OCI-LY3 (cell line): ENCODE measurements at regions not wholly inside any gene's neighbourhood (a gene's known extent, or its start where the extent isn't known, plus 50 kb on each side); places are given as distances from the start of the nearest gene placed in this dataset.

ENCODE experiments used
- H2AFZ ChIP-seq: fragments of 200-600, 300-600 bp; shearing (Covaris generic); 2 replicates; pipeline ENCODE4 v1.6.0; 2014; ENCODE audit warnings: antibody characterized with exemption, low read depth, low read length
- H3K27ac ChIP-seq: fragments of 200-600, 300-600 bp; sonication (generic); 2 replicates; pipeline ENCODE4 v1.5.1; 2014; ENCODE audit warnings: mild to moderate bottlenecking, low read length, moderate library complexity, mixed read lengths
- H3K27me3 ChIP-seq: fragments of 200-600, 300-600 bp; sonication (generic); 2 replicates; pipeline ENCODE4 v1.6.1; 2014; ENCODE audit warnings: low read depth, low read length, mixed read lengths
- H3K36me3 ChIP-seq: fragments of 200-600, 300-600 bp; sonication (generic); replicated peaks from 2 replicates; pipeline ENCODE3; 2014; ENCODE audit warnings: low read depth, low read length, mixed read lengths
- H3K4me1 ChIP-seq: fragments of 300-600, 200-600 bp; sonication (generic); 2 replicates; pipeline ENCODE4 v1.6.1; 2014; ENCODE audit warnings: low read length, mixed read lengths
- H3K4me2 ChIP-seq: fragments of 200-600, 300-600 bp; sonication (generic); 2 replicates; pipeline ENCODE4 v1.6.1; 2014; ENCODE audit warnings: low read length, mixed read lengths
- H3K4me3 ChIP-seq: fragments of 300-600, 200-600 bp; sonication (generic); 2 replicates; pipeline ENCODE4 v1.5.1; 2014; ENCODE audit warnings: antibody characterized with exemption, mild to moderate bottlenecking, low read length, moderate library complexity
- H3K79me2 ChIP-seq: fragments of 300-600, 200-600 bp; shearing (Covaris generic); 2 replicates; pipeline ENCODE4 v1.6.1; 2014; ENCODE audit warnings: mild to moderate bottlenecking, low read length, mixed read lengths
- H3K9ac ChIP-seq: fragments of 300-600, 200-600 bp; shearing (Covaris generic); 2 replicates; pipeline ENCODE4 v1.6.0; 2014; ENCODE audit warnings: mild to moderate bottlenecking, low read length, moderate library complexity
- H3K9me3 ChIP-seq: fragments of 200-600, 300-600 bp; shearing (Covaris generic); 2 replicates; pipeline ENCODE4 v1.6.1; 2014; ENCODE audit warnings: low read length, mixed read lengths; ENCODE audit not compliant: insufficient read depth
- H4K20me1 ChIP-seq: fragments of 200-600, 300-600 bp; sonication (generic); 2 replicates; pipeline ENCODE4 v1.6.1; 2016; ENCODE audit warnings: low read length, mixed read lengths; ENCODE audit not compliant: insufficient read depth
- CTCF ChIP-seq: fragments of 200-600, 300-600 bp; sonication (generic); IDR thresholded peaks from 2 replicates; pipeline ENCODE4 v1.5.1; 2014; ENCODE audit warnings: antibody characterized with exemption, low read length, low read depth
- EZH2phosphoT487 ChIP-seq: fragments of 200-600 bp; shearing (Covaris generic); IDR thresholded peaks from 2 replicates; pipeline ENCODE4 v1.6.1; 2018; ENCODE audit warnings: antibody characterized with exemption, mixed run types, low read depth

- no peak for TF ChIP-seq CTCF
- TF ChIP-seq EZH2phosphoT487, result no peak
- H3K27ac ChIP-seq, result no peak overlapping the region
Measured at GRCh38 chr6:137815692-137816091, 51.4 kb upstream of the TNFAIP3 start.

GRCh38 chr6:137816133-137816579 lies 50.9 kb upstream of the TNFAIP3 start:
- no peaks in the 10 kb centered on the region for H4K20me1 ChIP-seq
- H3K79me2 ChIP-seq, result no peaks in the 10 kb centered on the region
- H3K4me2 ChIP-seq, result peak overlapping the region; percentile 20; the same call in 1 of the 2 replicates

More at GRCh38 chr6:137815692-137816091, 51.4 kb upstream of the TNFAIP3 start:
- H3K36me3 ChIP-seq, result no peaks in the 10 kb centered on the region
- no peaks in the 10 kb centered on the region for H3K27me3 ChIP-seq
- H3K9ac ChIP-seq, result no peak overlapping the region
- no peaks in the 10 kb centered on the region for H3K79me2 ChIP-seq
- no peaks in the 10 kb centered on the region for H3K9me3 ChIP-seq
- H3K4me1 ChIP-seq, result peaks cover 53% of the 10 kb centered on the region
- H3K4me2 ChIP-seq, result 0 out of 2 replicates have a peak overlapping the region, but pooled peaks have one; percentile 20
- H4K20me1 ChIP-seq, result no peaks in the 10 kb centered on the region
- H3K4me3 ChIP-seq, result no peak overlapping the region
- no peak overlapping the region; the same call in 1 of the 2 replicates for H2AFZ ChIP-seq

GRCh38 chr6:137816688-137817618 lies 50.1 kb upstream of the TNFAIP3 start:
- no peaks in the 10 kb centered on the region for H3K36me3 ChIP-seq
- H3K9me3 ChIP-seq, result no peaks in the 10 kb centered on the region
- no peaks in the 10 kb centered on the region for H3K79me2 ChIP-seq
- H3K27ac ChIP-seq, result no peak overlapping the region
- no peak overlapping the region for H2AFZ ChIP-seq
- no peaks in the 10 kb centered on the region for H3K27me3 ChIP-seq
- H3K4me2 ChIP-seq, result no peak overlapping the region
- H3K4me1 ChIP-seq, result peaks cover 41% of the 10 kb centered on the region
- no peak overlapping the region for H3K9ac ChIP-seq
- TF ChIP-seq EZH2phosphoT487 (no peak), CTCF (no peak)
- no peak overlapping the region for H3K4me3 ChIP-seq
- H4K20me1 ChIP-seq, result no peaks in the 10 kb centered on the region

More at GRCh38 chr6:137816133-137816579, 50.9 kb upstream of the TNFAIP3 start:
- Histone ChIP-seq H3K36me3 (no peaks in the 10 kb centered on the region), H3K27ac (no peak overlapping the region), H3K9ac (no peak overlapping the region), H3K9me3 (no peaks in the 10 kb centered on the region), H3K4me3 (no peak overlapping the region), H2AFZ (no peak overlapping the region), H3K4me1 (peaks cover 49% of the 10 kb centered on the region), H3K27me3 (no peaks in the 10 kb centered on the region)
- TF ChIP-seq CTCF (no peak), EZH2phosphoT487 (no peak)
